ENCODE measurements at regions not wholly inside any gene's neighbourhood (a gene's known extent, or its start where the extent isn't known, plus 50 kb on each side); places are given as distances from the start of the nearest gene placed in this dataset.

DNA sequence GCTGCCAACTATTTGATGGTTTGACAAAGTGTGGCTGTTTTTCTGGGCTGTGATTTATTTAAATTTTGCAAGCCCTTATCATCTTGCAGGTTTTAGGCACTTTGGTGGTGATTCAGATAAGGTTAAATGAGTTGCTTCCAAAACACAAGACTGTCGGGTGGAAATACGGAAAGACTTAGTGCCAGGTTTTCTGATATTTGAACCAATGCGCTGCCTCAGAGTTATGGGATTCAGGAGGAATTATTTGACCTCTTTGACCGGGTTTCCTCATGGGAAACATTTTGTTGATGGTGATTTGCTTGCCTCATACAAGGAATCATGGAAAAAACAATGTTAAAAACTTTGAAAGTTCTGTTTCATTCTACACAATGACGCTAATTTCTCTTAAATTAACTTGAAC, 136.1 kb upstream of the MAP9 start:
- TF ChIP-seq, protein P1, sequence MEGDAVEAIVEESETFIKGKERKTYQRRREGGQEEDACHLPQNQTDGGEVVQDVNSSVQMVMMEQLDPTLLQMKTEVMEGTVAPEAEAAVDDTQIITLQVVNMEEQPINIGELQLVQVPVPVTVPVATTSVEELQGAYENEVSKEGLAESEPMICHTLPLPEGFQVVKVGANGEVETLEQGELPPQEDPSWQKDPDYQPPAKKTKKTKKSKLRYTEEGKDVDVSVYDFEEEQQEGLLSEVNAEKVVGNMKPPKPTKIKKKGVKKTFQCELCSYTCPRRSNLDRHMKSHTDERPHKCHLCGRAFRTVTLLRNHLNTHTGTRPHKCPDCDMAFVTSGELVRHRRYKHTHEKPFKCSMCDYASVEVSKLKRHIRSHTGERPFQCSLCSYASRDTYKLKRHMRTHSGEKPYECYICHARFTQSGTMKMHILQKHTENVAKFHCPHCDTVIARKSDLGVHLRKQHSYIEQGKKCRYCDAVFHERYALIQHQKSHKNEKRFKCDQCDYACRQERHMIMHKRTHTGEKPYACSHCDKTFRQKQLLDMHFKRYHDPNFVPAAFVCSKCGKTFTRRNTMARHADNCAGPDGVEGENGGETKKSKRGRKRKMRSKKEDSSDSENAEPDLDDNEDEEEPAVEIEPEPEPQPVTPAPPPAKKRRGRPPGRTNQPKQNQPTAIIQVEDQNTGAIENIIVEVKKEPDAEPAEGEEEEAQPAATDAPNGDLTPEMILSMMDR (IDR thresholded peaks at IDR 0.05), result no peak
- TF ChIP-seq EZH2 (IDR thresholded peaks at IDR 0.05; ENCODE audit: borderline replicate concordance, insufficient read depth, low read depth, low read length, poor library complexity, severe bottlenecking), result no peak
